IMR-90 (cell line): ENCODE measurements at regions not wholly inside any gene's neighbourhood (a gene's known extent, or its start where the extent isn't known, plus 50 kb on each side); places are given as distances from the start of the nearest gene placed in this dataset.

Source experiments
- ATAC-seq: fragments of 200-7000 bp; cut with Tn5 transposase; 2 replicates; pipeline ENCODE4 v1.9.1; 2020; ENCODE audit warnings: low read depth, mild to moderate bottlenecking, moderate library complexity
- BruUV-seq: library from RNA; stranded (reverse); fragments of 400-500 nt; replicated peaks from 2 replicates; lab custom pipeline; 2021; lab: Mats Ljungman, UMichigan
- CTCF ChIA-PET: fragments of 300-600 bp; formaldehyde crosslinking; extraction: SDS; loops from one replicate; lab custom pipeline; 2021; ENCODE audit warnings: antibody characterized with exemption; lab: Yijun Ruan, JAX
- POLR2A ChIA-PET: fragments of 300-600 bp; sonication (Branson Sonifier 250); formaldehyde crosslinking; loops from one replicate; lab custom pipeline; 2022; ENCODE audit warnings: antibody characterized with exemption; ENCODE audit not compliant: unreplicated experiment; lab: Charles Lee
- DNase-seq: peaks from one replicate; pipeline ENCODE4 v3.0.0; 2013
- H2AFZ ChIP-seq: replicated peaks from 2 replicates; pipeline ENCODE3; 2013; ENCODE audit warnings: low read length, mild to moderate bottlenecking; ENCODE audit not compliant: poor library complexity
- H2AK5ac ChIP-seq: 2 replicates; pipeline ENCODE4 v1.6.1; 2013; ENCODE audit warnings: low read depth, low read length, inconsistent platforms
- H2AK9ac ChIP-seq: replicated peaks from 2 replicates; pipeline ENCODE3; 2013; ENCODE audit warnings: mild to moderate bottlenecking, low read depth, low read length, moderate library complexity; ENCODE audit not compliant: poor library complexity
- H2BK120ac ChIP-seq: 2 replicates; pipeline ENCODE4 v1.6.1; 2013; ENCODE audit warnings: low read depth, low read length, inconsistent platforms
- H2BK15ac ChIP-seq: 3 replicates; pipeline ENCODE4 v1.6.1; 2013; ENCODE audit warnings: low read depth, low read length, inconsistent platforms
- H2BK20ac ChIP-seq: 2 replicates; pipeline ENCODE4 v1.6.1; 2013; ENCODE audit warnings: low read depth, mild to moderate bottlenecking, inconsistent platforms, low read length, moderate library complexity
- H2BK5ac ChIP-seq: 2 replicates; pipeline ENCODE4 v1.6.1; 2013; ENCODE audit warnings: mild to moderate bottlenecking, low read depth, low read length, inconsistent platforms; ENCODE audit not compliant: poor library complexity, severe bottlenecking
- H3K14ac ChIP-seq: replicated peaks from 2 replicates; pipeline ENCODE4 v1.6.1; 2013; ENCODE audit warnings: low read depth, low read length, inconsistent platforms
- H3K18ac ChIP-seq: 2 replicates; pipeline ENCODE4 v1.6.1; 2013; ENCODE audit warnings: low read depth, low read length, control low read depth
- H3K23ac ChIP-seq: 2 replicates; pipeline ENCODE4 v1.6.1; 2013; ENCODE audit warnings: low read depth, low read length, inconsistent platforms
- H3K27ac ChIP-seq: 2 replicates; pipeline ENCODE4 v1.5.1; 2013; ENCODE audit warnings: mild to moderate bottlenecking, control low read depth, low read length; ENCODE audit not compliant: insufficient read depth
- H3K27me3 ChIP-seq: 2 replicates; pipeline ENCODE4 v1.6.1; 2013; ENCODE audit warnings: low read length; ENCODE audit not compliant: control insufficient read depth, insufficient read depth
- H3K36me3 ChIP-seq: 2 replicates; pipeline ENCODE4 v1.6.1; 2013; ENCODE audit warnings: low read length, mixed read lengths; ENCODE audit not compliant: control insufficient read depth, insufficient read depth
- H3K4ac ChIP-seq: 2 replicates; pipeline ENCODE4 v1.6.1; 2013; ENCODE audit warnings: low read depth, low read length, inconsistent platforms
- H3K4me1 ChIP-seq: 2 replicates; pipeline ENCODE4 v1.6.1; 2013; ENCODE audit warnings: low read length, mixed read lengths; ENCODE audit not compliant: control insufficient read depth, insufficient read depth
- H3K4me2 ChIP-seq: 2 replicates; pipeline ENCODE4 v1.6.1; 2013; ENCODE audit warnings: low read depth, mild to moderate bottlenecking, control low read depth, low read length, moderate library complexity
- H3K4me3 ChIP-seq: 2 replicates; pipeline ENCODE4 v1.5.1; 2013; ENCODE audit warnings: low read depth, mild to moderate bottlenecking, control low read depth, low read length, moderate library complexity; ENCODE audit not compliant: insufficient read depth
- H3K56ac ChIP-seq: 2 replicates; pipeline ENCODE4 v1.6.1; 2013; ENCODE audit warnings: low read length, inconsistent platforms; ENCODE audit not compliant: insufficient read depth; ENCODE audit errors: extremely low read depth
- H3K79me1 ChIP-seq, 2 experiments: 2 replicates each; pipeline ENCODE4 v1.6.1; 2013; ENCODE audit warnings: low read length in 2 of 2, inconsistent platforms in 1 of 2, low read depth in 1 of 2
- H3K9ac ChIP-seq: 2 replicates; pipeline ENCODE4 v1.6.1; 2013; ENCODE audit warnings: low read depth, low read length, control low read depth
- H3K9me1 ChIP-seq: 2 replicates; pipeline ENCODE4 v1.6.1; 2013; ENCODE audit warnings: low read length, inconsistent platforms; ENCODE audit not compliant: insufficient read depth
- H3K9me3 ChIP-seq: 2 replicates; pipeline ENCODE4 v1.6.1; 2013; ENCODE audit warnings: low read length; ENCODE audit not compliant: control insufficient read depth, insufficient read depth
- H4K20me1 ChIP-seq: 2 replicates; pipeline ENCODE4 v1.6.1; 2013; ENCODE audit warnings: low read length, inconsistent platforms; ENCODE audit not compliant: insufficient read depth
- H4K5ac ChIP-seq: 2 replicates; pipeline ENCODE4 v1.6.1; 2013; ENCODE audit warnings: mild to moderate bottlenecking, low read depth, low read length, control low read depth
- H4K8ac ChIP-seq, 2 experiments: 2 replicates each; pipeline ENCODE4 v1.6.1; 2013; ENCODE audit warnings: low read depth in 2 of 2, low read length in 2 of 2, control low read depth in 1 of 2, inconsistent platforms in 1 of 2
- H4K91ac ChIP-seq: 2 replicates; pipeline ENCODE4 v1.6.1; 2013; ENCODE audit warnings: low read depth, low read length, inconsistent platforms; ENCODE audit not compliant: insufficient read depth
- RFX5 ChIP-seq: IDR thresholded peaks from 2 replicates; pipeline ENCODE4 v1.8.0; 2012; ENCODE audit warnings: low read depth, mild to moderate bottlenecking, low read length, moderate library complexity
- WGBS, 2 experiments: methylation state at CpG; one replicate each; pipeline versions ENCODE4 v1.1.5 to v1.1.7; 2013; ENCODE audit warnings: missing lambda C conversion rate in 2 of 2; ENCODE audit not compliant: insufficient read length in 1 of 2; ENCODE audit errors: extremely low coverage in 2 of 2; 5-methylcytosine and 5-hydroxymethylcytosine counted together
- dilution Hi-C: fragments of 300-500 bp; cut with HindIII; formaldehyde crosslinking; loops from one replicate; pipeline ENCODE4 v1.14.3; 2018; ENCODE audit warnings: low sequenced_read_pairs; ENCODE audit not compliant: unreplicated experiment
- in situ Hi-C: fragments of 300-500 bp; cut with MboI; formaldehyde crosslinking; loops from 3 replicates; pipeline ENCODE4 v1.14.3; 2019; ENCODE audit warnings: low sequenced_read_pairs, inconsistent platforms, mixed read lengths
- intact Hi-C: fragments of 100-400 bp; cut with micrococcal nuclease; formaldehyde crosslinking; loops from 2 replicates; pipeline ENCODE4 v1.10.0; 2022

- BruUV-seq = no TSS peak
- H3K79me1 ChIP-seq = no peaks in the 10 kb centered on the region
- H2BK5ac ChIP-seq = no peak overlapping the region
- ChIA-PET POLR2A (no interaction called here), CTCF (no interaction called here)
- intact Hi-C loops (no loop called here), dilution Hi-C loops (no loop called here), in situ Hi-C loops (no loop called here)
- H2AFZ ChIP-seq = no peak overlapping the region
- no peaks in the 10 kb centered on the region for H3K36me3 ChIP-seq
- H4K20me1 ChIP-seq = no peaks in the 10 kb centered on the region
- H3K23ac ChIP-seq = no peak overlapping the region
- no peak overlapping the region for H3K18ac ChIP-seq
- no peak for TF ChIP-seq RFX5
- no peaks in the 10 kb centered on the region for H3K4me1 ChIP-seq
- H3K9me1 ChIP-seq = peaks cover 6% of the 10 kb centered on the region
- no peak overlapping the region for H3K56ac ChIP-seq
- H4K8ac ChIP-seq = no peak overlapping the region
- no peak overlapping the region for H3K9ac ChIP-seq
- H3K9me3 ChIP-seq = no peaks in the 10 kb centered on the region
- no peak overlapping the region for H3K4me3 ChIP-seq
- peaks cover 28% of the 10 kb centered on the region for H3K27me3 ChIP-seq
- no peak overlapping the region for H2BK120ac ChIP-seq
- ATAC-seq (no peak), DNase-seq (no peak)
- no peak overlapping the region for H3K4me2 ChIP-seq
- no peak overlapping the region for H2AK9ac ChIP-seq
- no peak overlapping the region for H2BK20ac ChIP-seq
- no peak overlapping the region for H3K14ac ChIP-seq
- no peak overlapping the region for H2BK15ac ChIP-seq
- no peak overlapping the region for H4K5ac ChIP-seq
- no peak overlapping the region for H3K4ac ChIP-seq
- H3K27ac ChIP-seq = no peak overlapping the region
- H2AK5ac ChIP-seq = no peak overlapping the region
- WGBS, 2 experiments = 40% methylated on average over 1 of the region's 2 CpGs; no CpG with 5 or more reads in 1 of the 2 experiments
- no peak overlapping the region for H4K91ac ChIP-seq
Observed at GRCh38 chr22:27309697-27310096, 491.9 kb downstream of the MN1 start.
